ENCODE measurements at regions not wholly inside any gene's neighbourhood (a gene's known extent, or its start where the extent isn't known, plus 50 kb on each side); places are given as distances from the start of the nearest gene placed in this dataset.
A peak's percentile ranks its signal among the peaks of the same experiment; 100 is the strongest.

DNA sequence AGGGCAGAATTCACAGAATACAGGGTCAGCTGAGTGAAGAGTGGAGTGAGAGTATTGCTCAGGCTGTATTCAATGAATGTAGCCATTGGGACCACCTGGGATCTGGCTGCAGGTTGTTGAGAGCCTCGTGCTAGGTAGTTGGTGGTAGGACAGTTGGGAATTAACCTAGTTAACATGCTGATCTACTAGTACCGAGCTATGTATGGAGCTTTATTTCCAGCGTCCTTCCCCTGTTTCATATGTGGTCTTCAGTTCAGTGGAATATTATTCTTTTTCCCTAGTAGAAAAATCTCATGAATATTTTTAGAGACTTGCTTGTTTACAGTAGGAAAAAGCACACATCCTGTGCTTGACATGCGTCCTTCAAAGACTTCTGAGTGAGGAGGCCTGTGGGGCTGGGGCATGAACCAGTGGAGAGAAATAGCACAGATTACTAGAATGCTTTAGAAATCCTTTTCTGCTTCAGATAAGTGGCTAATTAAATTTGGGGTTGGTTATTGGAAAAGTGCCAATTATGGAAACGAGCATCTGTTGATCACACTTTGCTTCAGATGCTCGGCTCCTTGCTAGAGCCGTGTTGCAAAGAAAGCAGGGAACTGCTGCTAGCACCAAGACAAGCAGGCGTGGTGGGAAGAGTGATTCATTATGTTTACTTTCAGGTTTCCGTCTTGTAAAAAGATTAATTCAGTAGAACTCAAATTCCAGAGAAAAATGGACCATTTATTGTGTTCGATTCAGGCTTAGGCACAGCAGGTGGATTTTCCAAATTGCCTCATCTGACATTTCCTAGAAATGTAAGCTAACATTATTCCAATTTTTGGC, 53.6 kb downstream of the ARF6 start:
- no peak for DNase-seq

DNA sequence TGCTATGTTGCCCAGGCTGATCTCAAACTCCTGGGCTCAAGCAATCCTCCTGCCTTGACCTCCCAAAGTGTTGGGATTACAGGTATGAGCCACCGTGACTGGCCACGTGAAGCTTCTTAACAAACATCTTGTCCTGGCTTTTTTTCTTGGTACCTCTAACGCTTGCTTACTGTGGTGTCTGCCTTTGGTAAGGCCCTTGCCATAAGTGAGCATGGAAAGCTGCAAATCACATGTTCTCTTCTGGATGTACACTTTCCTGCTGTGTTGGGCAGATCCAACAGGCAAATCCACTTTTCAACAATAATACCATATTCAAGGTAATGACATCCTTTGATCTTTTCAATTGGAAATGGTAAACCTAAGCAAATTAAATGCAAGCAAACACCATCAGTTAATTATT, 54.6 kb downstream of the ARF6 start:
- no peak for DNase-seq

DNA sequence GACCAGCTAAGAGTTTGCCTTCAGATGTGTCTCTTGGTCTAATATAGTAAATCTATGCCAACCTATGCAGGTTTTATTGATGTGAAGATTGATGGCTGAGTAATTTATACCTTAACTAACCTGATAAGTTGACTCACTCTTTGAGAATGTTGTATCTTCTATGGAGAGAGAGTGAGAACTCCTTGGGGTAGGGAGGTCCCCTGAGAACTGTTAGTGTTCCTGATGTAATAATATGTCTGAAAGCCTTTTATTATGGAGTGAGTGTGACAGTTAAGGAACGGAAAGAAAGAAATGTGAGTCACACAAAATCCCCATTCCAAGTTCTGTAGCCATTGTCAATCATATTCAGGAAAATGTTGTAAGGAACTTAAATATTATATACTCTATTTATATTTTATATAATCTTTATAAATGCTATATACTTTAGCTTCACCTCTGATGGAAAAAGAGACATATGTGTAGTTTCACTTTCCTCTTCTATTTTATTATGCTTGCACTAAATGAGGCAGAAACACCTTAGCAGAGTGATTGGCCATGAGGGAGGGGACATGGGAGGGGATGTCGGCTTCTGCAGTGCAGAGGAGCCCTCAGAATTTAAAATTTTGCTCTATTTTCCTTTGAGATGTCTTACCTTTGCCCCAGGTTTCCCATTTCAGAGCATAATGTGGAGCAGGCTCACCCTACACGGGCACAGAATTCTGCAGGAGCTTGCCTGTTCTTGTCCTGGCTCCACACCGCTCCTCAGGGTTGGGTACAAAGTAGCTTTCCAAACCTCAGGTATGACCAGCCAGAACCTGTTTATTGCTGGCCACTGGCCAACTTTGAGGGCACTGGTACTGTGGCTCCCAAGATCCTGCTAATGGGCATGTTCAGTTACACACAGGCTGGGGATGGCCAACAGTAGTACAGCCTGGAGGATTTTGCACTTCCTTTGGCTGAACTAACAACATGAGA, 57.7 kb downstream of the ARF6 start:
- DNase-seq = no peak

DNA sequence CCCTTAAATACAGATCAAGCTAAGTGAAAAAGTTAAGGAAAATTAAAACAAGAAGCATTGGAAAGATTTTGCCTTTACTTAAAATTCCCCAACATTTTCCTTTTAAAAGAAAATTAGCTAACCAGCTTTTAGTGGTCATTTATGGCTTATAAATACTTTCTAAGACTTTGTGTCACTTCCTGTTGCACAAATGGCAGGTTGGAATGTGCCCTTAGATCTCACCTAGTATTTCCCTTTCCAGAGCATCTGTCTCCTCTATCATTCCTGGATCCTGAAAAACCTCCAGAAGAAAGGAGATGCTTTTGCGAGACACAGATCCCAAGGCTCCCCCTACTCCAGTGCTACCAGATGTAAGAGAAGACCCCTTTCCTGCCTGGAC, 58.3 kb downstream of the ARF6 start:
- DNase-seq = no peak

DNA sequence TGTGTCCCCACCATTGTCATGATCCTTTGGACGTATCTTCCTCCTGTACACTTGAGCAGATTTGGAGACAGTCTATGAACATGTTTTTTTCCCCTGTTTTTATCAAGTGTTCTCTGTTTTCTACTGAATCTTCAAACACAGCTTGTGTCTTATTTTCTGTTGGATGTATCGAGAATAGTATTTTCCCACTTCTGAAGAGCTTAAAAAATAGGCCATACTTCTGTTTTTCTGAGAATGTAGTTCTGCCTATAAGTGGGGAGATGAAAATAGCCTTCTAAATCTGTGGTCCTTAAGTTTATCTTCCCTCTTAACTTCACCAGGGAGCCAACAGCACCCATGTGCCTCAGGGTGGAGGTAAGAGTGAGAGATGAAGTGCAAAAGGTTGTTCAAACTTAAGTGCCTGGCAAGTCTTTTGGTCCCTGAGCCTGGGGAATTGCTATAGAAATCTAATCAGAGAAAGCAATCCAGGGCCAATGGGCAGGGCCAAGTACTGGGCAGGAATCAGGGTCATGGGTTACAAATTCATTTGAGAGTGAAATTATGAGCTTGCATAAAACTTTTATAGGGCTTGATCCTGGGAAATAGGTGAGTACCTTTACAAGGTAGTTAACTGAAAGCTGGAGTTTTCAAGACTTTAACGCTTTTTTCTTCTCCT, 58.9 kb downstream of the ARF6 start:
- DNase-seq = no peak

DNA sequence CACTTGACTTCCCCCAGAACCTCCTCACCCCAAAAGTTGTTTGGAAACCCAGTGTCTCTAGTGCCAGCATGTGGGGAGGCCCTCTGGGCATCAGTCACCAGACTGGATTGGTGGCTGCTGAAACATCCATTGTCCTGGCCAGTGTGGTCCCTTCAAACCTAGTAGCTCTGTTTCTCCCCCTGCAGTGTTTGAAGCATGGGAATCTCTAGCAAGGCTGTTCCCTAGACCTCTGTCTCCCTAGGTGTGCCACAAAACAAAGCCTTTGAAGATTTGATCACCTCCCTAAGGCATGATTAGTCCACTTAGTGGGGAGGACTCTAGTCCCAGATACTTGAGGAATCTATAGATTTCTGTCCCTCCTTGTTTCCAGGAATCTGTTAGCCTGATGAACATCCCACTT, 60.3 kb downstream of the ARF6 start:
- DNase-seq = no peak

DNA sequence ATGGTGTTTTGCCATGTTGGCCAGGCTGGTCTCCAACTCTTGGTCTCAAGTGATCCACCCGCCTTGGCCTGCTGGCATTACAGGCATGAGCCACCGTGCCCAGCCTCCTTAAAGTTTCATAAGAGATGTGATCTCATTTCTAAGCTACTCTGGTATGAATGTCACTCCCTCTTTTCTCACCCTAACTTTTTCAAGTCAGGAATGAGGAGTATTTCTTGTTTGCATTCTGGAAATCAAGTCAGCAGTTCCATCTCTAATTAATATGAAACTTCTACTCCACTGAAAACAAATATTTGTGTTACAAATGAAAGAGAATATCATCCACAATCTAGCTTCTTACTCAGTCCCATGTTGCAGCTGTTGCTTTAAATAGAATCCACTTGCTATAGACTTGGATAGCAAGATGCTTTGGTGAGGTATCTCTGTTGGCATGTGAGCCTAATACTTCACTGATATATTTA, 61.3 kb downstream of the ARF6 start:
- no peak for DNase-seq

DNA sequence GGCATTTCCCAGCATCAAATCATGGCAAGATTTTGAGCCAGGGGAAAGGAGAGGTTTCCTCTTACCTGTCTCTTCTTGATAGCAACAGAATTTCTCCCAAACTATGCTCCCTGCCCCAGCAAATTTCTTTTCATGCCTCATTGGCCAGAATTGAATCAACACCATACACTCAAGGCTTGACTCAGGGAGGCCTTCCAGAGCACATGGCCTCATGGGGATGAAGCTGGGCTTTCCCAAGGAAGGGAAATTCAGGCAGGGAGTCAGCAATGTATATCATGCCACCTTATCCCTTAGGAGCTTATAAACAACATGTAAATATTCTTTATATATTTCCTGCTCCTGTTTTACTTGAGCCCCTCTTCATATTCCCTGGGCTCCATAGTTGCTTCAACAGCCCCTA, 62.1 kb downstream of the ARF6 start:
- no peak for DNase-seq

DNA sequence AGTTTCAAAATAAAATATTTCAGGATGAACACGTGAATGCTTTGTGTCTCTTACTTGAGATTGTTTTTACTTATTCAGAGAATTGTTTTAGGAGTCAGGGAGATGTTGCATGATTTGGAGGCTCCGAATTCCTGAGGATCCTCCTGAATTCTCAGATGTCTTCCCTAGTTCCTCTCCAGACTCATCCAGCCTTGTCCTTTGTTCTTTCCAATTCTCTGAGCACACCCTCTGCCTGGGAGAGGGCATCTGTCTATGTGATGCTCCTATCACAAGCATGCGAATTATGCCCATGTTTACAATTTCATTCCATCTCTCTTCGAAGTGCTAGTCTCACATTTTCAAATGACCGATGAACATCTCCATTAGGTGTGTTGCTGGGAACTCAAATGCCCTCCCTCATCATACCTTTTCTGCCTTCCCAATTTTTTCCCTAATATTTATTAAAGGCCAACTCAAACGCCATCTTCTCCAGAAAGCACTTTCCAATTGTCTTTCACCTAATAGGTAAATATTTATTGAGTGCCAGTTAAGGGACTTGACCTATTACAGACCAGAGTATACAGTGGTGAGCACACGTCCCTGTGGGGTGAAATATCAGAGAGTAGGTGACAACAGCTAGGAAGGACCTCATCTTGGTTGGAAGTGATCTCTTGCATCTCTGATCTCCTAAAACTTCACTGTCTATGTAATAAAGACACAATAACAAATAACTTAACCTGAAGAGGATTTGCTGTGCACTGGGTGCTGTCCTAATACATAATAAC, 64.4 kb downstream of the ARF6 start:
- DNase-seq = no peak

DNA sequence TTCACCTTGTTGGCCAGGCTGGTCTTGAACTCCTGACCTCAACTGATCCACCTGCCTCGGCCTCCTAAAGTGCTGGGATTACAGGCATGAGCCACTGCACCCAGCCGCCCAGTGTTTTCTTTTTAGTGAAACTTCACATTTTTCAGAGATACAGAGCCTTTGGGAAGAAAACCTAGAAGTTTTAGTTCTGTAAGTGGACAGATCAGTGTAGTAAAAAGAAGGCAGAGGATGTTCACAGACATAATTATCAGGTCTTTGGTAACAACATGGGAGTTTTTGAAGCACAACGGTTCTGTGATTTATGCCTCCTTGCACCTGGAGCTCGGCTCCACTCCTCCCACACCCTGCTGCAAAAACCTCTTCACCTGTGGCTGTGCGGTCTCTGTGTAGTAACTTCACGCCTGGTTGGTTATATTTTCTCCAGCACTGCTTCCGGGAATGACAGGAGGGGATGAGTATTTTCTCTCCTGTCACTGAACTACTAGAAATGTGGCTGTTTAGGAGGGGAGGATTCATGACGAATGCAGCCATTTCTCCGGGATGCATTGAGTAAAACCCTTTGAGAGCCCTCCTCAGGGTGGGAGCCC, 67.0 kb downstream of the ARF6 start:
- no peak for DNase-seq

DNA sequence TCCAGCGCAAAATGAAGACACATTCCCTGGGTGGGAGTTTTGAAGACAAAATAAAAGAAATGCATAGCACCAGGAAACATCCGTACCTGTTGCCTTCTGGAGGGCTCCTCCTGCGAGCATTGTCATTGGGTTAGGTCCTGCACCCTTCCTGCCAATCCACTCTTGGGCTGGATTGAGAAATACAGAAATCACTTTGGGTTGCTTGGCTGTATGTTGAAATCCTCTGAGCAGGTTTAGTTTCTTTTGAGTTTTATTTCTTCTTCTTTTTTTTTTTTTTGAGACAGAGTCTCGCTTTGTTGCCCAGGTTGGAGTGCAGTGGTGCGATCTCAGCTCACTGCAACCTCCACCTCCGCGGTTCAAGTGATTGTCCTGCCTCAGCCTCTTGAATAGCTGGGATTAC, 67.6 kb downstream of the ARF6 start:
- no peak for DNase-seq

DNA sequence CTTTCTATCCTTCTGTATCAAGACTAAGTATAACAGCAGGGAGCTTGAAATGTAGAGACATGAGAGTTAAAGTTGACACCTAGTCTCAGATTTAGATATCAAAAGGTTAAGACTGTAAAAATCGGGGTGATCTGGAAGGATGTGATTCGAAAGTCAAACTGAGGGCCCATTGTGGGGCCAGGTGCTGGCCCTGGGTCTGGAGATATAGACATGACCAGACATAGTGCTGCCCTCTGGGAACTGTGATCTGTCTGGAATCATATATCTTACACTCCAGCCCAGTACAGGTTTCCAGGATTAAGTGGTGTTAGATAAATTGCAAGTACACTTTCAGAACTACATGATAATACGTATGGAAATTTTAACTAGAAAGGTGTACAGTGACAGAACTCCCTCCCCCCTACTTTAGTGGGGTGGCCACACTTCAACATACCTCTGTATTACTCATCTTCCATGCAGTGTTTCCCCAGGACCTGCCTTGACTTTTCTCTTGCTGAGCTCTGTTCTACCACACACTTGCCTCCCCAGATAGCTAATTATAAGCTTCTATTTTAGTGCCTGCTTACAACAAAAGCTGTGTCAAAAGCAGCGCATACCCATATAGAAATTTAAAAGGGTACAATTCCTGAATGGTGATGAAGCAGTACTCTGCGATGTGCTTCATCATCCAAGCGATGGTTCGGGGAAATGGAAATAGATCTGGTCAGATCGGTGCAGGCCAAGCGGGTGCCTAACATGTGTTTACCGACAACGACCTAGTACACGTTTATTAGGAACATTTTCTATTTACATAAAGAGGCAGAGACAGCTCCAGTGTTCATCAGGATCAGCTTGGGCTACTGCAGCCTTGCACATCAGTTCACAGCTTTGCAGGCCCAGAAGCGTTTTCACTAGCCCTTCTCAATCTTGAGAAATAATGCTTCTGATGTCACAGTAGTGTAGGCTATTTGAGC, 68.7 kb downstream of the ARF6 start:
- DNase-seq = no peak

DNA sequence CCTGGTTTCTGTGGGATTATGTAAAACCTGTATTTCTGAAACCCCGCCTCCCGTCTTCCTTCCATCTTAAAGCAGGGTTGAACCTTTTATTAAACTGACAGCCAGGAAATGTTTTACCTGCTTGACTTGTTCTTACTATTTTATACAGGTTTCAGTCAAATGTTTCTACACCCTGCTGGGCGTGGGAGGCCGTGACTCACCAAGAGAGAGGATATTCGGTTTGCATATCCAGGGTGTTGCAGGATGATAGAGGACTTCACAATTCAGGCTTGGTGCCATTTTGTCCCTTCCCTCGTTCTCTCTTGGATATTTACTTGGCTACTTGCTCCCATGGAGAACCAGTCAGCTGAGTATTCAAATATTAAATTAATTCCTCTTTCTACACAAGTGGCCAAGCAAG, 69.7 kb downstream of the ARF6 start:
- no peak for DNase-seq

DNA sequence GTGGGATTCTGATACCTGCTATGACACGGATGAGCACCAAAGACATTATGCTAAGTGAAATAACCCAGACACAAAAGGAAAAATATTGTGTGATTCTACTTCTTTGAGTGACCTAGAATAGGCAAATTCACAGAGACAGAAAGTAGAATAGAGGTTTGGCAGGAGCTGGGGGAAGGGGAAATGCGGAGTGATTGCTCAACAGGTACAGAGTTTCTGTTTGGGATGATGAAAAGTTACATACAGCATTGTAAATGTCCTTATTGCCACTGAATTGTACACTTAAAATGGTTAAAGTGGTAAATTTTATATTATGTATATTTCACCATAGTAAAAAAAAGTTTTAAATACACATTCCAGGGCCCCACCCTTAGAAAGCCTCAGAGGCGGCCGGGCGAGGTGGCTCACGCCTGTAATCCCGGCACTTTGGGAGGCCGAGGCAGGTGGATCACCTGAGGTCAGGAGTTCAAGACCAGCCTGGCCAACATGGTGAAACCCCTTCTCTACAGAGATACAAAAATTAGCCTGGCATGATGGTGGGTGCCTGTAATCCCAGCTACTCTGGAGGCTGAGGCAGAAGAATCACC, 72.3 kb downstream of the ARF6 start:
- DNase-seq = peak; percentile 7 to 8

DNA sequence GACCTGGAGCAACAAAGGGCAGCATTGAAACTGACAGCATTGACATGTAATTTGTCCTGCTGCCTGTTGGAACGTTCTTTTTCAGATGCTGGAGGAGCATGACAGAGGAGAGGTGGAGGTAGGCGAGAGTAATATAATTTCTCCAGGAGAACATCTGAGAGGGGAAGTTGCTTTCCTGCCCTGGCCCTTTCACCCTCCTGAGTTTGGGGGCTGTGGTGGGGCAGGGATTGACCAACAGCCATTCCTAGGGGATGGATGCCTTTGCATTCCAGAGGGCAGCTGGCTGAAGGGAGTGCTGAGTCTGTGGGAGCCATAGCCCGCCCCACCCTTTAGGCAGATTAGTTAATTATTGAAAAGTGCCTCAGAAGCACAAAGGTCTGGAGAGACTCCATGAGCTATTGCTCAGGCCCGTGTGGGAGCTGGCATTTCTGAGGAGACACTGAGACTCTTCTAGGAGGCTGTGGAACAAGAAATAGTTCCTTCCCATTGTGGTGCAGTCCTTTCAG, 73.5 kb downstream of the ARF6 start:
- no peak for DNase-seq

DNA sequence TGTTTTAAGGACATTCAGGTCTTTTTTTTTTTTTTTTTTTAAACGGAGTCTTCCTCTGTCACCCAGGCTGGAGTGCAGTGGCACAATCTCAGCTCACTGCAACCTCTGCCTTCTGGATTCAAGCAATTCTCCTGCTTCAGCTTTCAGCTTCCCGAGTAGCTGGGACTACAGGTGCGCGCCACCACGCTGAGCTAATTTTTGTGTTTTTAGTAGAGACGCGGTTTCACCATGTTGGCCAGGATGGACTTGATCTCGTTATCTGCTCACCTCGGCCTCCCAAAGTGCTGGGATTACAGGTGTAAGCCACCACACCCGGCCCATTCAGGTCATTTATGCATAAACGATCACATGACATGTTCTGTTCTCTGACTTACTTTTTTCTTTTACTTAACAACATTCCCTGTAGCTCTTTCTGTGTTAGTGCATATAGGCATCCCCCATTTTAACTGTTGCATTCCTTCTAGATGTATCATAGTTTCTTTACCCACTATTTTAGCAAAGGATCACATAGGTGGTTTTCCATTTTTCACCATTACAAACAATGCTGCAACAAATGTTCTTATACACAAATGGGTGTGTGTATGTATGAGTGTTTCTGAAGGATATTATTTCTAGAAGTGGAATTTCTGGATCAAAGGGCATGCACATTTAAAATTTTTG, 74.2 kb downstream of the ARF6 start:
- DNase-seq = no peak

DNA sequence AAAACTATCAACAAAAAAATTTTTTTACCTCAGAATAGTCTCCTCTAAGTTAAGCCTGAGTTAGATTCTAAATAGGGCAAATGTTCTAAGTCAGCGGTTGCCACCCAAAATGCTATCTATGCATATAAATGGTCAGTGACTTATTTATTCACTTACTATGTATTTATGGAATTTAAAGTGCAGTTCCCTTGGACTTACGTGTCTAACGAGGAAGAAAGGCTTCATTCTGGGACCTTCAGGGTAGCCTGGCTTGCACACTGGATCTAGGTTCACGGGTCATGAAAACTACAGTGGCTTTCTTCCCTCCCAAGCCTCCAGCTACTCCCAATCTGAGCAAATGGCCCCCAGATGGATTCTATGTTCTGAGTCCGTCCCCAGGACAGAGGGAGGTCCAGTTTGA, 77.1 kb downstream of the ARF6 start:
- no peak for DNase-seq

DNA sequence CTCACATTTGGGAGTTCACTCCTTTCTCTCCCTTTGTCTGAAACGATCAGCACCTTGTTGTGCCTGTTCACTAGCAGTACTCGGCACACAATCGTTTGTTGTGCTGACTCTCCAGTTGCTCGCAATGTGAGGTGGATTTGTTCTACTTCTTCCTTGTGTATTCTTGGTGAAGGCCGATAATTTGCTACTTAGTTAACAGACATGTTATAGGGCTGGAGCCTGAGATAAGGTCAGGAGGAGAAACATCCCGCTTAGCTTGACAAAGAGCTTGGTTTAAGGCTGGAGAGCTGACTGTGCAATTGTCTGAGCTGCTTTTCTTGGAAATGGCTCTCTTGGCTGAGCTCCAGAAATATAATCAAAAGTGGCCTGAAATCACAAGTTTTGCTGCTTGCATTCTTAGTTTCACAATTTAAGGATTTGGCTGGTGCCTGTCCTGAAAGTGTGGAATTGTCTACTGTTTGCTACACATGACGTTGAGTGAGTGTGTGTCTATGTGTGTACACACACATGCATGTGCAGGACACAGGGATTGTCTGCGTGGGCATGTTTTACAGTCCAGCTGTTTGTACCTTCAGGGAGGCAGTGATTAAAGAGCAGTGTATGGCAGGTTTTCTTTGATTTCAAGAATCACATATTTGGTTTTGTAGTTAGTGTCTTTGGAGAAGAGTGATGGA, 77.7 kb downstream of the ARF6 start:
- no peak for DNase-seq
